ENCODE measurements at regions not wholly inside any gene's neighbourhood (a gene's known extent, or its start where the extent isn't known, plus 50 kb on each side); places are given as distances from the start of the nearest gene placed in this dataset.

- no peak for DNase-seq (ENCODE audit: low spot score)
Observed at GRCh38 chr10:125514206-125515162, 168.5 kb downstream of the TEX36 start.

GRCh38 chr10:125513429-125514182, 169.4 kb downstream of the TEX36 start:
- no peak for DNase-seq (ENCODE audit: low spot score)

- no peak for DNase-seq (ENCODE audit: low spot score)
Observed at GRCh38 chr10:125510998-125511397, 172.0 kb downstream of the TEX36 start.

GRCh38 chr10:125505648-125506047, 177.3 kb downstream of the TEX36 start:
- DNase-seq (ENCODE audit: low spot score): no peak

GRCh38 chr10:125502276-125502675, 180.7 kb downstream of the TEX36 start:
- no peak for DNase-seq (ENCODE audit: low spot score)

- DNase-seq (ENCODE audit: low spot score): no peak
Observed at GRCh38 chr10:125495386-125495785, 187.6 kb downstream of the TEX36 start.

- DNase-seq (ENCODE audit: low spot score): no peak
Observed at GRCh38 chr10:125494651-125495239, 188.2 kb downstream of the TEX36 start.

GRCh38 chr10:125491381-125491780, 191.6 kb downstream of the TEX36 start:
- DNase-seq (ENCODE audit: low spot score): no peak

GRCh38 chr10:125489731-125490130, 193.2 kb downstream of the TEX36 start:
- DNase-seq (ENCODE audit: low spot score): no peak

GRCh38 chr10:125485665-125486064, 197.3 kb downstream of the TEX36 start:
- no peak for DNase-seq (ENCODE audit: low spot score)

- DNase-seq (ENCODE audit: low spot score): no peak
Observed at GRCh38 chr10:125484035-125484732, 198.8 kb downstream of the TEX36 start.

GRCh38 chr10:125482637-125483036, 200.3 kb downstream of the TEX36 start:
- DNase-seq (ENCODE audit: low spot score): no peak

- no peak for DNase-seq (ENCODE audit: low spot score)
Observed at GRCh38 chr10:125482108-125482507, 200.9 kb downstream of the TEX36 start.

- DNase-seq (ENCODE audit: low spot score): no peak
Observed at GRCh38 chr10:125479059-125479458, 203.9 kb downstream of the TEX36 start.

- DNase-seq (ENCODE audit: low spot score): no peak
Observed at GRCh38 chr10:125475815-125476214, 207.1 kb downstream of the TEX36 start.

- DNase-seq (ENCODE audit: low spot score): no peak
Observed at GRCh38 chr10:125473143-125473793, 209.7 kb downstream of the TEX36 start.

- DNase-seq (ENCODE audit: low spot score): peak; percentile 47
Observed at GRCh38 chr10:125472010-125472607, 210.9 kb downstream of the TEX36 start.

GRCh38 chr10:125468278-125468677, 214.7 kb downstream of the TEX36 start:
- DNase-seq (ENCODE audit: low spot score): no peak

- DNase-seq (ENCODE audit: low spot score): no peak
Observed at GRCh38 chr10:125466685-125467084, 216.3 kb downstream of the TEX36 start.

- no peak for DNase-seq (ENCODE audit: low spot score)
Observed at GRCh38 chr10:125462845-125463244, 220.1 kb downstream of the TEX36 start.

- DNase-seq (ENCODE audit: low spot score): no peak
Observed at GRCh38 chr10:125460326-125460725, 222.6 kb downstream of the TEX36 start.

All from mucosa of gallbladder (tissue), 1 donor.